ENCODE measurements at regions not wholly inside any gene's neighbourhood (a gene's known extent, or its start where the extent isn't known, plus 50 kb on each side); places are given as distances from the start of the nearest gene placed in this dataset.

DNA sequence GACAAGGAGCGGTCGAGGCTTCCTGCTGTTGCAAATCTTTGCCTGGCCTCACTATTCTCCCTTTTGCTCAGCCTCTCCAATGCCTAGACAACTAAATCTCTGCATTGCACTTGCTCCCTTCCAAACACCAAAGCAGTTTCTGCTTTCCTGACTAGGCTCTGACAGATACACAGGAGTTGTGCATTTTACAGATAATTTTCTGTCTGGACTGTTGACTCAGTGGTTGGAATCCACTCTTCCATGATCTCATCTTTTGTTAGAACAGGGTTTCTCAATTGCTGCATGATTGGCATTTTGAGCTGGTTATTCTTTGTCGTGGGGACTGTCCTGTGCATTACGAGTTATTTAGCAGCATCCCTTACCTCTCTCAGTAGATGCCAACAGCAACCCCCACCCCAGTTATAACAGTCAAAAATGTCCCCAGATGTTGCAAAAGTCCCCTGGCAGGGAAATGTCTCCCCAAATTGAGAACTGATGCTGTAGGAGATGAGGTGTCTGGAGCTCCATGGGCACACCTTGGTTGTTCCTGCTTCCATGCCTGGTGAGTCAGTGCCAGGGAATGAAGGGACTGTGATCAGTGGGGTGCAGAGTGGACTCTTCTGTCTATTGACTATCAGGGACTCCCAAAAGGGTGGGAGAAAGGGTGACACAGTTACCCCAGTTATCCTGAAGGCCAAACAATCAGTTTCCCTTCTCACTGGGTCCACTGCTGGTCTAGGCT lies 557.4 kb upstream of the PSMD7 start:
- CTCF ChIA-PET, result interaction anchor here (1.0 kb wide), 1 partner anchor 139 kb away, joined by 3 read pairs; no protein-coding TSS in a partner anchor

More for the DNA sequence above, 557.4 kb upstream of the PSMD7 start:
- no peaks in the 10 kb centered on the region for H3F3A ChIP-seq (replicated peaks; ENCODE audit: insufficient read depth)
- no peaks in the 10 kb centered on the region for H3K9me2 ChIP-seq
- H3K9ac ChIP-seq, result no peak overlapping the region
- no peak for DNase-seq
- H3K4me2 ChIP-seq, result no peak overlapping the region
- no peak overlapping the region for H2AFZ ChIP-seq (ENCODE audit: low read depth)
- POLR2A ChIA-PET, result no interaction called here
- TF ChIP-seq SIN3A (IDR thresholded peaks at IDR 0.05; ENCODE audit: borderline replicate concordance, low read depth, low read length) (no peak), RCOR1 (IDR thresholded peaks at IDR 0.05; ENCODE audit: low read length) (no peak), FOXJ3 (CRISPR knock-in tag; IDR thresholded peaks at IDR 0.05) (no peak), MXI1 (IDR thresholded peaks at IDR 0.05; ENCODE audit: low read depth, low read length) (no peak), ELF1 (IDR thresholded peaks at IDR 0.05) (no peak), EZH2phosphoT487 (IDR thresholded peaks at IDR 0.05; ENCODE audit: borderline replicate concordance, low read depth) (no peak), TCF12 (IDR thresholded peaks at IDR 0.05) (no peak), GABPA (IDR thresholded peaks at IDR 0.05; ENCODE audit: low read depth) (no peak), TAF1 (IDR thresholded peaks at IDR 0.05; ENCODE audit: borderline replicate concordance, low read depth, low read length) (no peak), POLR2AphosphoS5 (IDR thresholded peaks at IDR 0.05; ENCODE audit: low read depth, low read length) (no peak), TEAD4 (IDR thresholded peaks at IDR 0.05; ENCODE audit: borderline replicate concordance, insufficient read depth) (no peak), EP300 (IDR thresholded peaks at IDR 0.05; ENCODE audit: borderline replicate concordance in 1 of 2, low read depth in 1 of 2, low read length in 1 of 2) (no peak), MEF2A (IDR thresholded peaks at IDR 0.05; ENCODE audit: borderline replicate concordance, low read depth) (no peak), RAD21 (IDR thresholded peaks at IDR 0.05; ENCODE audit: low read length) (no peak), JUND (IDR thresholded peaks at IDR 0.05) (no peak)
- TF ChIP-seq, protein P1, sequence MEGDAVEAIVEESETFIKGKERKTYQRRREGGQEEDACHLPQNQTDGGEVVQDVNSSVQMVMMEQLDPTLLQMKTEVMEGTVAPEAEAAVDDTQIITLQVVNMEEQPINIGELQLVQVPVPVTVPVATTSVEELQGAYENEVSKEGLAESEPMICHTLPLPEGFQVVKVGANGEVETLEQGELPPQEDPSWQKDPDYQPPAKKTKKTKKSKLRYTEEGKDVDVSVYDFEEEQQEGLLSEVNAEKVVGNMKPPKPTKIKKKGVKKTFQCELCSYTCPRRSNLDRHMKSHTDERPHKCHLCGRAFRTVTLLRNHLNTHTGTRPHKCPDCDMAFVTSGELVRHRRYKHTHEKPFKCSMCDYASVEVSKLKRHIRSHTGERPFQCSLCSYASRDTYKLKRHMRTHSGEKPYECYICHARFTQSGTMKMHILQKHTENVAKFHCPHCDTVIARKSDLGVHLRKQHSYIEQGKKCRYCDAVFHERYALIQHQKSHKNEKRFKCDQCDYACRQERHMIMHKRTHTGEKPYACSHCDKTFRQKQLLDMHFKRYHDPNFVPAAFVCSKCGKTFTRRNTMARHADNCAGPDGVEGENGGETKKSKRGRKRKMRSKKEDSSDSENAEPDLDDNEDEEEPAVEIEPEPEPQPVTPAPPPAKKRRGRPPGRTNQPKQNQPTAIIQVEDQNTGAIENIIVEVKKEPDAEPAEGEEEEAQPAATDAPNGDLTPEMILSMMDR (IDR thresholded peaks at IDR 0.05), result no peak
- TF ChIP-seq, protein P2, sequence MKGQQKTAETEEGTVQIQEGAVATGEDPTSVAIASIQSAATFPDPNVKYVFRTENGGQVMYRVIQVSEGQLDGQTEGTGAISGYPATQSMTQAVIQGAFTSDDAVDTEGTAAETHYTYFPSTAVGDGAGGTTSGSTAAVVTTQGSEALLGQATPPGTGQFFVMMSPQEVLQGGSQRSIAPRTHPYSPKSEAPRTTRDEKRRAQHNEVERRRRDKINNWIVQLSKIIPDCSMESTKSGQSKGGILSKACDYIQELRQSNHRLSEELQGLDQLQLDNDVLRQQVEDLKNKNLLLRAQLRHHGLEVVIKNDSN (IDR thresholded peaks at IDR 0.05; ENCODE audit: borderline replicate concordance, low read depth), result no peak
- TF ChIP-seq, protein P3, sequence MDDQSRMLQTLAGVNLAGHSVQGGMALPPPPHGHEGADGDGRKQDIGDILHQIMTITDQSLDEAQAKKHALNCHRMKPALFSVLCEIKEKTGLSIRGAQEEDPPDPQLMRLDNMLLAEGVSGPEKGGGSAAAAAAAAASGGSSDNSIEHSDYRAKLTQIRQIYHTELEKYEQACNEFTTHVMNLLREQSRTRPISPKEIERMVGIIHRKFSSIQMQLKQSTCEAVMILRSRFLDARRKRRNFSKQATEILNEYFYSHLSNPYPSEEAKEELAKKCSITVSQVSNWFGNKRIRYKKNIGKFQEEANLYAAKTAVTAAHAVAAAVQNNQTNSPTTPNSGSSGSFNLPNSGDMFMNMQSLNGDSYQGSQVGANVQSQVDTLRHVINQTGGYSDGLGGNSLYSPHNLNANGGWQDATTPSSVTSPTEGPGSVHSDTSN (IDR thresholded peaks at IDR 0.05), result no peak
- TF ChIP-seq, protein P4, sequence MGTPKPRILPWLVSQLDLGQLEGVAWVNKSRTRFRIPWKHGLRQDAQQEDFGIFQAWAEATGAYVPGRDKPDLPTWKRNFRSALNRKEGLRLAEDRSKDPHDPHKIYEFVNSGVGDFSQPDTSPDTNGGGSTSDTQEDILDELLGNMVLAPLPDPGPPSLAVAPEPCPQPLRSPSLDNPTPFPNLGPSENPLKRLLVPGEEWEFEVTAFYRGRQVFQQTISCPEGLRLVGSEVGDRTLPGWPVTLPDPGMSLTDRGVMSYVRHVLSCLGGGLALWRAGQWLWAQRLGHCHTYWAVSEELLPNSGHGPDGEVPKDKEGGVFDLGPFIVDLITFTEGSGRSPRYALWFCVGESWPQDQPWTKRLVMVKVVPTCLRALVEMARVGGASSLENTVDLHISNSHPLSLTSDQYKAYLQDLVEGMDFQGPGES (IDR thresholded peaks at IDR 0.05; ENCODE audit: low read depth, low read length), result no peak
- H3K4me1 ChIP-seq (ENCODE audit: control insufficient read depth in 1 of 2, insufficient read depth in 2 of 2, low read depth in 1 of 2, low read length in 1 of 2), result peaks cover 0 to 6% of the 10 kb centered on the region in 2 experiments; a peak in 2 of 4 replicates
- H3K27ac ChIP-seq (ENCODE audit: low read depth in 2 of 2, low read length in 1 of 2), result no peak overlapping the region
- H4K20me1 ChIP-seq (ENCODE audit: insufficient read depth), result no peaks in the 10 kb centered on the region
- no peaks in the 10 kb centered on the region for H3K9me3 ChIP-seq
- no peak overlapping the region for H3K4me3 ChIP-seq (ENCODE audit: low read depth in 2 of 2, low read length in 1 of 2)
- H3K79me2 ChIP-seq (ENCODE audit: insufficient read depth), result no peaks in the 10 kb centered on the region
- WGBS (ENCODE audit: low lambda C conversion rate), result 44% methylated on average over 4 of the region's 4 CpGs
- H3K27me3 ChIP-seq (ENCODE audit: insufficient read depth), result no peaks in the 10 kb centered on the region
- H3K36me3 ChIP-seq (replicated peaks in 1 of 2; ENCODE audit: control insufficient read depth in 1 of 2, insufficient read depth in 2 of 2, low read length in 1 of 2), result no peaks in the 10 kb centered on the region

Data from SK-N-SH (cell line).